Hepatocyte (in vitro differentiated cells): ENCODE measurements at regions not wholly inside any gene's neighbourhood (a gene's known extent, or its start where the extent isn't known, plus 50 kb on each side); places are given as distances from the start of the nearest gene placed in this dataset.

Experiments
- EZH2phosphoT487 ChIP-seq: fragments of 200-600 bp; sonication (generic); IDR thresholded peaks from one replicate; pipeline ENCODE4 v1.6.1; 2018; ENCODE audit warnings: antibody characterized with exemption, mild to moderate bottlenecking, low read depth, moderate library complexity; ENCODE audit not compliant: unreplicated experiment, severe bottlenecking
- TF ChIP-seq, protein P1 (sequence below): fragments of 200-600 bp; sonication (generic); IDR thresholded peaks from 2 replicates; pipeline ENCODE4 v1.5.1; 2016; ENCODE audit warnings: antibody characterized with exemption, mild to moderate bottlenecking; ENCODE audit not compliant: poor library complexity

DNA sequence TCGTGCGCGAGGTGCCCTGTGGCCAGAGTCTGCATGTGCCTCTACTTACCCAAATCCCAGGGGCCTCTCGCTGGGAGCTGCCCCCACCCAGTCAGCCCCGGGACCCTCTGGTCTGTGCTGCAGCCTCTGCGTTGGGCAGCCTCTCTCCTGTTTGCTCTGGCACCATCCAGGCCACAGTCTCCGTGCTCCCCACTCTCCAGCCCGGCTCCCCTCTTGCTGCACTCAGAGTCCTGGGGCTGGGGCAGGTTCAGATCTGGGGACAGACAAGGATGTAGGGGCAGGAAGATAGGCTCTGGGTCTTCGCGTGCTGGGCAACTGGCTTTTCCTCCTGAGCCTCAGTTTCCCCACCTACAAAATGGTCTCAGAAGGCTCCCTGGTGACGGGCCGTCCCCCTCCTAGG is 70.8 kb upstream of the GATA5 start:
- TF ChIP-seq, protein P1, sequence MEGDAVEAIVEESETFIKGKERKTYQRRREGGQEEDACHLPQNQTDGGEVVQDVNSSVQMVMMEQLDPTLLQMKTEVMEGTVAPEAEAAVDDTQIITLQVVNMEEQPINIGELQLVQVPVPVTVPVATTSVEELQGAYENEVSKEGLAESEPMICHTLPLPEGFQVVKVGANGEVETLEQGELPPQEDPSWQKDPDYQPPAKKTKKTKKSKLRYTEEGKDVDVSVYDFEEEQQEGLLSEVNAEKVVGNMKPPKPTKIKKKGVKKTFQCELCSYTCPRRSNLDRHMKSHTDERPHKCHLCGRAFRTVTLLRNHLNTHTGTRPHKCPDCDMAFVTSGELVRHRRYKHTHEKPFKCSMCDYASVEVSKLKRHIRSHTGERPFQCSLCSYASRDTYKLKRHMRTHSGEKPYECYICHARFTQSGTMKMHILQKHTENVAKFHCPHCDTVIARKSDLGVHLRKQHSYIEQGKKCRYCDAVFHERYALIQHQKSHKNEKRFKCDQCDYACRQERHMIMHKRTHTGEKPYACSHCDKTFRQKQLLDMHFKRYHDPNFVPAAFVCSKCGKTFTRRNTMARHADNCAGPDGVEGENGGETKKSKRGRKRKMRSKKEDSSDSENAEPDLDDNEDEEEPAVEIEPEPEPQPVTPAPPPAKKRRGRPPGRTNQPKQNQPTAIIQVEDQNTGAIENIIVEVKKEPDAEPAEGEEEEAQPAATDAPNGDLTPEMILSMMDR: no peak
- TF ChIP-seq EZH2phosphoT487: no peak
